Kidney epithelial cell (primary cell): ENCODE measurements at regions not wholly inside any gene's neighbourhood (a gene's known extent, or its start where the extent isn't known, plus 50 kb on each side); places are given as distances from the start of the nearest gene placed in this dataset.
A peak's percentile ranks its signal among the peaks of the same experiment; 100 is the strongest.

Experiments used
- DNase-seq: peaks from one replicate; pipeline ENCODE4 v3.0.0-alpha.2; 2010; ENCODE audit warnings: low read depth
- H3K27me3 ChIP-seq: 2 replicates; pipeline ENCODE4 v1.6.0; 2011; ENCODE audit warnings: low read length; ENCODE audit not compliant: control insufficient read depth, insufficient read depth
- H3K36me3 ChIP-seq: 2 replicates; pipeline ENCODE4 v1.5.1; 2011; ENCODE audit warnings: low read length; ENCODE audit not compliant: control insufficient read depth, insufficient read depth
- H3K4me3 ChIP-seq: 2 replicates; pipeline ENCODE4 v1.5.1; 2011; ENCODE audit warnings: low read depth, mild to moderate bottlenecking, control low read depth, low read length
- CTCF ChIP-seq: IDR thresholded peaks from 2 replicates; pipeline ENCODE4 v1.5.1; 2011; ENCODE audit warnings: mild to moderate bottlenecking, moderate library complexity, low read length, control low read depth, inconsistent platforms; ENCODE audit not compliant: insufficient read depth, poor library complexity, severe bottlenecking

GRCh38 chr4:85369703-85370380 lies 105.1 kb upstream of the ARHGAP24 start:
- DNase-seq = no peak
- TF ChIP-seq CTCF = no peak
- Histone ChIP-seq H3K4me3 (no peak overlapping the region), H3K36me3 (no peaks in the 10 kb centered on the region), H3K27me3 (no peaks in the 10 kb centered on the region)

GRCh38 chr4:85370400-85371032 lies 104.4 kb upstream of the ARHGAP24 start:
- peak; percentile 83 for TF ChIP-seq CTCF
- H3K27me3 ChIP-seq = no peaks in the 10 kb centered on the region
- no peaks in the 10 kb centered on the region for H3K36me3 ChIP-seq
- DNase-seq = peak; percentile 7
- no peak overlapping the region for H3K4me3 ChIP-seq

DNA sequence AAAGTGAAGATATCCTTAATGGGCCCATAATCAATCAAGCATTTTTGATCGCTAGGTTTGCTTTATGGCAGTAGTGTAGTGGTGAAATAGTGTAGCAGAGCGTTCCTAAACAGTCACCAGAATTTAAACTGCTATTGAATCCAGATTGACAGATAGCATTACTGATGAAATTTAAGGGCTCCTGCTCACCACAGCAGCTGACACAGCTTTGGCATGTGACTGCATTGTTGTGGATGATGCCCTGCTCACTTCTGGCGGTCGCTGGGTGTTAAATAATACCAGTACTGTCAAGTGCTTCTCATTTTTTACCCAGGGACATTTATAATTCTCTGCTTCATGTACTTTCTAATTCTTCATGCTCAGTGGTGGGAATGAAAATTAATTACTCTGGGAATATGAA lies 102.0 kb upstream of the ARHGAP24 start:
- DNase-seq = no peak
- no peak for TF ChIP-seq CTCF
- Histone ChIP-seq H3K4me3 (no peak overlapping the region), H3K36me3 (no peaks in the 10 kb centered on the region), H3K27me3 (no peaks in the 10 kb centered on the region)

- no peak for DNase-seq
- no peak for TF ChIP-seq CTCF
- no peaks in the 10 kb centered on the region for H3K27me3 ChIP-seq
- no peak overlapping the region for H3K4me3 ChIP-seq
- no peaks in the 10 kb centered on the region for H3K36me3 ChIP-seq
These were observed 98.7 kb upstream of the ARHGAP24 start for GRCh38 chr4:85376285-85376684.

GRCh38 chr4:85381968-85382367 lies 93.0 kb upstream of the ARHGAP24 start:
- no peaks in the 10 kb centered on the region for H3K27me3 ChIP-seq
- no peak for DNase-seq
- H3K36me3 ChIP-seq = no peaks in the 10 kb centered on the region
- H3K4me3 ChIP-seq = no peak overlapping the region
- TF ChIP-seq CTCF = no peak

- no peak for DNase-seq
- no peaks in the 10 kb centered on the region for H3K36me3 ChIP-seq
- no peak overlapping the region for H3K4me3 ChIP-seq
- H3K27me3 ChIP-seq = no peaks in the 10 kb centered on the region
- TF ChIP-seq CTCF = no peak
These were observed 83.9 kb upstream of the ARHGAP24 start for GRCh38 chr4:85391071-85391470.
